Keratinocyte (primary cell): ENCODE measurements at regions not wholly inside any gene's neighbourhood (a gene's known extent, or its start where the extent isn't known, plus 50 kb on each side); places are given as distances from the start of the nearest gene placed in this dataset.

Experiments used
- DNase-seq: peaks from one replicate; pipeline ENCODE4 v3.0.0-alpha.2; 2011; ENCODE audit warnings: low read depth, missing footprints, low spot score
- FAIRE-seq: peaks from 2 replicates; lab custom pipeline; 2011; peaks lifted over from hg19 to GRCh38; lab: Jason Lieb, UNC
- H2AFZ ChIP-seq: 2 replicates; pipeline ENCODE4 v1.6.0; 2012; ENCODE audit warnings: low read length, control low read depth, inconsistent platforms; ENCODE audit not compliant: control insufficient read depth
- H3K27ac ChIP-seq: 2 replicates; pipeline ENCODE4 v1.5.1; 2011; ENCODE audit warnings: low read length; ENCODE audit not compliant: control insufficient read depth, insufficient read depth
- H3K27me3 ChIP-seq: 3 replicates; pipeline ENCODE4 v1.6.0; 2011; ENCODE audit warnings: low read length; ENCODE audit not compliant: control insufficient read depth, insufficient read depth; ENCODE audit errors: extremely low read depth
- H3K36me3 ChIP-seq, 2 experiments: 2 replicates in 1 of 2; 3 replicates in 1 of 2; pipeline ENCODE4 v1.5.1; 2011; ENCODE audit warnings: low read length in 2 of 2, mild to moderate bottlenecking in 1 of 2; ENCODE audit not compliant: control insufficient read depth in 2 of 2, insufficient read depth in 2 of 2; ENCODE audit errors: extremely low read depth in 1 of 2
- H3K4me1 ChIP-seq: 3 replicates; pipeline ENCODE4 v1.5.1; 2011; ENCODE audit warnings: low read length; ENCODE audit not compliant: control insufficient read depth, insufficient read depth; ENCODE audit errors: extremely low read depth
- H3K4me2 ChIP-seq: 3 replicates; pipeline ENCODE4 v1.6.0; 2011; ENCODE audit warnings: low read depth, low read length; ENCODE audit not compliant: control insufficient read depth, insufficient read depth; ENCODE audit errors: extremely low read depth
- H3K4me3 ChIP-seq, 3 experiments: fragments of 200-600 bp in 1 of 3; sonication (generic) in 1 of 3; 2 replicates in 2 of 3; 3 replicates in 1 of 3; pipeline ENCODE4 v1.5.1; 2011 to 2016; ENCODE audit warnings: low read length in 3 of 3, mild to moderate bottlenecking in 3 of 3, control low read depth in 2 of 3, inconsistent platforms in 1 of 3, low read depth in 1 of 3, mixed read lengths in 1 of 3, mixed run types in 1 of 3, moderate library complexity in 1 of 3; ENCODE audit not compliant: control insufficient read depth in 2 of 3, insufficient read depth in 2 of 3; ENCODE audit errors: extremely low read depth in 1 of 3
- H3K79me2 ChIP-seq: 2 replicates; pipeline ENCODE4 v1.6.0; 2012; ENCODE audit warnings: low read length; ENCODE audit not compliant: control insufficient read depth, insufficient read depth
- H3K9ac ChIP-seq: 3 replicates; pipeline ENCODE4 v1.6.0; 2011; ENCODE audit warnings: low read length; ENCODE audit not compliant: control insufficient read depth, insufficient read depth; ENCODE audit errors: extremely low read depth
- H3K9me1 ChIP-seq: 3 replicates; pipeline ENCODE4 v1.6.0; 2011; ENCODE audit warnings: low read length; ENCODE audit not compliant: control insufficient read depth, insufficient read depth; ENCODE audit errors: extremely low read depth
- H3K9me3 ChIP-seq: 2 replicates; pipeline ENCODE4 v1.5.1; 2012; ENCODE audit warnings: low read depth, low read length; ENCODE audit not compliant: control insufficient read depth
- H4K20me1 ChIP-seq: 3 replicates; pipeline ENCODE4 v1.6.0; 2011; ENCODE audit warnings: low read length; ENCODE audit not compliant: control insufficient read depth, insufficient read depth; ENCODE audit errors: extremely low read depth
- CTCF ChIP-seq, 3 experiments: IDR thresholded peaks in 1 of 3; conservative IDR thresholded peaks in 1 of 3; optimal IDR thresholded peaks in 1 of 3; 2 replicates in 2 of 3; 3 replicates in 1 of 3; pipeline versions ENCODE3 to v1.5.1; 2011; ENCODE audit warnings: low read length in 3 of 3, mild to moderate bottlenecking in 3 of 3, moderate library complexity in 2 of 3, control low read depth in 1 of 3, inconsistent platforms in 1 of 3; ENCODE audit not compliant: insufficient read depth in 2 of 3; ENCODE audit errors: extremely low read depth in 1 of 3
- EZH2 ChIP-seq: IDR thresholded peaks from one replicate; pipeline ENCODE4 v1.6.1; 2012; ENCODE audit warnings: inconsistent platforms, mild to moderate bottlenecking, low read length, moderate library complexity
- dilution Hi-C: fragments of 300-500 bp; cut with MboI; formaldehyde crosslinking; loops from one replicate; pipeline ENCODE4 v1.7.0; 2020; ENCODE audit warnings: low sequenced_read_pairs; ENCODE audit not compliant: extremely low pct_ligation_motif_present

GRCh38 chr4:28117084-28117682 lies 1256.5 kb downstream of the STIM2 start:
- no peaks in the 10 kb centered on the region for H3K79me2 ChIP-seq
- H3K4me2 ChIP-seq, result no peak overlapping the region
- H3K4me3 ChIP-seq, result no peak overlapping the region
- no peak overlapping the region for H3K9ac ChIP-seq
- DNase-seq (no peak), FAIRE-seq (no peak)
- no peaks in the 10 kb centered on the region for H3K36me3 ChIP-seq
- H3K27me3 ChIP-seq, result no peaks in the 10 kb centered on the region
- H2AFZ ChIP-seq, result no peak overlapping the region
- dilution Hi-C loops, result no loop called here
- no peak overlapping the region for H3K27ac ChIP-seq
- TF ChIP-seq EZH2 (no peak), CTCF (optimal IDR thresholded peaks at IDR 0.05 in 1 of 3, IDR thresholded peaks at IDR 0.05 in 1 of 3, conservative IDR thresholded peaks at IDR 0.05 in 1 of 3; ENCODE audit: extremely low read depth in 1 of 3, insufficient read depth in 2 of 3, low read length in 3 of 3) (no peak)
- no peaks in the 10 kb centered on the region for H3K9me3 ChIP-seq
- no peaks in the 10 kb centered on the region for H3K9me1 ChIP-seq
- no peaks in the 10 kb centered on the region for H3K4me1 ChIP-seq
- H4K20me1 ChIP-seq, result no peaks in the 10 kb centered on the region

GRCh38 chr4:28146191-28146590 lies 1285.5 kb downstream of the STIM2 start:
- H3K27me3 ChIP-seq, result no peaks in the 10 kb centered on the region
- no peaks in the 10 kb centered on the region for H3K9me1 ChIP-seq
- DNase-seq (no peak), FAIRE-seq (no peak)
- no peak overlapping the region for H2AFZ ChIP-seq
- no peak overlapping the region for H3K4me3 ChIP-seq
- H3K4me1 ChIP-seq, result no peaks in the 10 kb centered on the region
- no peak overlapping the region for H3K27ac ChIP-seq
- dilution Hi-C loops, result no loop called here
- no peaks in the 10 kb centered on the region for H3K9me3 ChIP-seq
- TF ChIP-seq CTCF (optimal IDR thresholded peaks at IDR 0.05 in 1 of 3, IDR thresholded peaks at IDR 0.05 in 1 of 3, conservative IDR thresholded peaks at IDR 0.05 in 1 of 3; ENCODE audit: extremely low read depth in 1 of 3, insufficient read depth in 2 of 3, low read length in 3 of 3), result no peak
- H3K9ac ChIP-seq, result no peak overlapping the region
- H4K20me1 ChIP-seq, result no peaks in the 10 kb centered on the region
- H3K4me2 ChIP-seq, result no peak overlapping the region
- no peaks in the 10 kb centered on the region for H3K36me3 ChIP-seq
- no peaks in the 10 kb centered on the region for H3K79me2 ChIP-seq
